NCI-H2081 treated with DMSO at 0.1 percent for 48 hours (cell line): ENCODE measurements at regions not wholly inside any gene's neighbourhood (a gene's known extent, or its start where the extent isn't known, plus 50 kb on each side); places are given as distances from the start of the nearest gene placed in this dataset.
"Not testable (repeated sequence)": the region's sequence is repeated elsewhere in the genome, so short reads cannot be mapped to it uniquely, and the experiment has no call there.

Experiments used
- DNase-seq: peaks from one replicate; lab custom pipeline; 2025; lab: John Stamatoyannopoulos, UW

DNA sequence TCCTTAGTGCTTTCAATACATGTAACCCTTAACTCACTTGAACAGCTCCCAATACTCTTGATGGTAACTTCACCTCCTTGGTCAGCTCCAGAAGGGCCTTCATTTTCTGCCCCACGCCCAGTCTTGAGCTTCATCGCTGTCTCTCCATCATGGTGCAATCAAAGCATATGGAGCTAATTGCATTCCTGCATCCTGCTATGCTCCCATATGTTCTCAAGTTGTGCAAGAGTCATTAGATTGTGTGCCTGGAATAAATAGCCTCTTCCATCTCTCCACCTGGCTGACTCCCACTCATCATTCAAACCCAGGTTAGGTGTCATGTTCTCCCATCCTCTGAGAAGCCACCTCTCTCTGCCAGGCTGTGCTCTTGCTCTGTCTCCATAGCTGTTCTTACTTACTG, 364.5 kb upstream of the RGPD4 start:
- no peak for DNase-seq

DNA sequence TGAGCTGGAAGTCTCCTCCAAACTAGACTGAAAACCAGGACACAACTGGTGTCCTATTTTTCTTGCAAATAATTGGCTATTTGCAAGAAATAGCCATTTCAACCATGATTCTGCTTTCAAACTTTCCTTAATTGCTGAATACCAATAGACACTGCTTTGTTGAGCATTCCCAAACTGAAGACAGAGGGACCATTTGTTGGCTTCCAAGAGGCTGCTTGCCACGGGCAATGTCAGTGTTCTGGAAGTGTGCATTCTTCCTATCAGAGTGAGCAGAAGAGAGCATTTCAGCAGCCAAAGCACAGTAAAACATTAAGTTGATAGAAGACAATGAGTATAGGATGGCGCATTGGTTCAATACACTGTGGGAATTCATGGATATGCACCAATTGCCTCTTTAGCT, 360.5 kb upstream of the RGPD4 start:
- no peak for DNase-seq

DNA sequence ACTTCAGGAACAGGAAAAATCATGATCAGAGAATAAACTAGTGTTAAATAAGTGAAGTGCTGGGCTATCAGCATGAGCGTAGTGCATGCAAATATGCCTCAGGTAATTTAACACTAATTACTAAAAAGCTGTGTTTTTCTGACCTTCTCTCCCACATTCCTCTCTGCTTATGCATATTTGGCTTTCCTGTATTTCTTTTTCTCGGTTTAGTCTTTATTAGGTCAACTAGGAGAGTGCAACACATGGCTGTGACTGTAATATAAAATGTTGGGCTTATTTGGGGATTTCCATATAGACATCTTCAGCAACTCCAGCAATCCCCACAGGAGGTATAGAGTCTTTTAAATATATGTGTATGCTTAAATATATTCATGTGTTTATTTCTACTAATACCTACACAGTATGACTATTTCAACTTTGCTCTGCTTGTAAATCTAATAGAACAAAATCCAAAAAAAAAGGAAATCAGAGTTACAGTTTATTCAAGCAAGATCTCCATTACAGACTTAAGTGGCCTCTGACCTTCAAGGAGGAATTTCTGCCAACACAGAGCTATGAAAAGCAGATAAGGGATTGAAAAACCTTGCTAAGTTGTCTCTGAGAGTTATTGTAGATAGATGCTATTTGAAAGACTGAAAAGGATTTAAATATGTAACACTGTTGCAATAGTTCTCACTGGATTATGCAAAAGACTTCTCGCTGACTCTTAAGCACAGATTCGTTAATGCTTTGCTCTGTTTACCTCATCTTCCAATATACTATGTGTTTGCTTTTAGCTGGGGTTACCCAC, 359.5 kb upstream of the RGPD4 start:
- no peak for DNase-seq

DNA sequence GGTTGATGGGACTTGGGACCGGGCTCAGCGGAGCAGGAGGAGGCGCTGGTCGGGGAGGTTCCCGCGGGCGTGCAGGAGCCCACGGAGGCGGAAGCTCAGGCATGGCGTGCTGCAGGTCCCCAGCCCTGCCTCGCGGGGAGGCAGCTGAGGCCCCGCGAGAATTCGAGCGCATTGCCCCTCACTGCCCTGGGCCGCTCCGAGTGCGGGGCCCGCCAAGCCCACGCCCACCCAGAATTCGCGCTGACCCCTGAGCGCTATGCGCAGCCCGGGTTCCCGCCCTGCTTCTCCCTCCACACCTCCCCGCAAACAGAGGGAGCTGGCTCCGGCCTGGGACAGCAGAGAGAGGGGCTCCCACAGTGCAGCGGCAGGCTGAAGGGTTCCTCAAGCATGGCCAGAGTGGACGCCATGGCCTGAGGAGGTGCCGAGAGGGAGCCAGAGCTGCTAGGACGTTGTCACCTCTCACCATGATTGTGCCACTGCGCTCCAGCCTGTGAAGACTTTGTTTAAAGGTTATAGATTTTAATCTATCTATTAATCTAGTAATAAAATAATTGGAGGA, 357.2 kb upstream of the RGPD4 start:
- DNase-seq = no peak

DNA sequence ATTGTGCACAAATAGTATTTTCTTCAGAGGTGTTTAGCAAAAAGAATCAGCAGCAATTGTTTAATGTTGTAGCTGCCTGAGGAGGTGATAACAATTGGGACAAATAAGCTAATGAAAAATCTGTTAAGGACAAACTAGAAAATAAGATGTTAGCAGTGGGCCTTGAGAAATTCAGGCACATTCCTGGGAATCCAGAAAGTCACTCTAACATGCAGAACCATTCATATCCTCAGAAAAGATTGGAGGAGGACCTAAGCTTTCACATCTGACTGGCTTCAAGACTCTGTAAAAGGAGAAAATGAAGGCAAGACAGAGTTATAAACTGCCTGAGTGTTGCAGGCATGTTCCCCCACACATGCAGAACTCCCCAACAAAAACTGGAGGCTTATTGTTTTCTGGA, 353.5 kb upstream of the RGPD4 start:
- DNase-seq = no peak

DNA sequence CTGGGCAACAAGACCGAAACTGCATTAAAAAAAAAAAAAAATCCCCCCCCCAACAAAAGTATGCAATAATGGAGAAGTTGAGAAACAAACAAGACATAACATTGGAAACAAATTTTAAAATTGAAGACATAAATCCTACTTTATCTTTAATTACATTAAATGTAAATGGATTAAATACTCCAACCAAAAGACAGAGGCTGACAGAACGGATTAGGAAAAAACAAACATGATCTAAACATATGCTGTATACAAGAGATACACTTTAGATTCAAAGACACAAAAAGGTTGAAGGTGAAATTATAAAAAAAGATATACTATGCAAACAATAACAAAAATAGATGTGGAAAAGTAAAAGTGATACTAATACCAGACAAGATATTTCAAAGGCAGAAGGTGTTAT, 350.8 kb upstream of the RGPD4 start:
- no peak for DNase-seq

DNA sequence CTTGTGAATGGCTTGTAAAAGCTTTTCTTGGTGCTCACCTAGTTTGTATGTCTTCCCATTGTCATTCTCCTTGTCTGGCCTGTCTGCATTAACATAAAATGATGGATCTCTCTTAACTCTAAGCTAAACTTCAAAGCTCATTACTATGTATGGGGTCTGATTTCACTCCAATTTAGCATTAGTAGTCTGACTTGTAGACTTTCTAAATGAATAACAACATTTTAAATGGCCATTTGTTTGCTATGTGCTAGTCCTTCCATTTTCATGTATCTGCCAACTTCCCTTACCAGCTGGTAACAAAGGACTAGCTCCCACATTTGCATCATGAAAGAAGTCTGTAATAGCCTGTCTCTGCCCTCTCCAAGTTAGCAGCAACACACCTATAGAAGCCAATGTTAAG, 324.2 kb upstream of the RGPD4 start:
- DNase-seq = no peak

DNA sequence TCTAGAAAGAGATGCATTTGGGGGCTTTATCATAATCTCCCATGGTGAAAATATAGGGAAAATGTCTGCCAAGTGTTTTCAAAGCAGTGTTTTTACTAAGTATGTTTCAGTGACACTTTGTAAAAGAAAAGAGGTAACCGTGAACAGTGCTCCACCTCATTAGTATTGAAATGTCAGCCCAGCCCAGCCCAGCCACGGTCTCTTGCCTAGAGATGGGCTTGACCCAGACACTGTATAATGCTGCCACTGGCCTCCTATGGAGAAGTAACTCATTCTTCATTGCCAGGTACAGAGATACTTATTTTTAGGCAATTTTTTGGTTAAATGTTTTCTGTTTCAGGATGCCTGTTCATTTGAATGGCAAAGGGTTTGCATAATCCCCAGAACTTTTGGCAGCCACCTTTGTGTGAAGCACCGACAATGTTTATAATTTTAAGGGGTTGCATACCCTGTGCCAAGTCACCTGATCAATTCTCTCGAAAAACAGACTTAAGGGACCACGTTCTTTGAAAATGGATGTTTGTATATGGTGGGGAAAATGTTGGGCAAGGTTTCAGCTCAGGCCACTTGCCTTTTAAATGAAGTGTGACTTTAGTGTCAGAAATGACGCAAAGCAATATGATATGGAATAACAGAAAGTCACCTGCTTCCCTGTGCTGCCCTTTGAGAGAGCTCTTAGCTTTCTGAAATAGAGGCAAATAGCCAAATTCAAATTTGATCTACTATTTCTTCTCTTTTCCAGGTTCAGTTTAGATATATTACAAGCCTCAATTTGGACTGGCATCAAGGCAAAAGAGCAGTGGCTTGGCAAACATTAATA, 314.5 kb upstream of the RGPD4 start:
- no peak for DNase-seq

DNA sequence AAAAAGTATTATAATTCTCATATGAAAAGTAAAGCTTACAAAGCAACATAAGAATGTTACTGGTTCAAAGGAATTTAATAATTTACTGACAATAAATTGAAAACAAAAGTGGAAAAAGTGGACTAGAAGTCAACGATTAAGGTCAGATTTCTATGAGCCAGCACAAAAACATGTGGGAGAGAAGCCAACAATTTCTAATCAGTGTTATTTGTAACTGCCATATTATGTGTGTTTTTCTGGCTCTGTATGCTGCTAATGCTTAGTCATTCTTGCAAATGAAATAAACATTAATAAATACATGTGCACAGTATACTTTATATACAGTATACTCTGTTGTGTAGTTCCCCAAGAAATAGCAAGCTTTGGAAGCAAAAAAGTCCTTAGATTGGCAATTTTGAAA, 301.3 kb upstream of the RGPD4 start:
- no peak for DNase-seq

DNA sequence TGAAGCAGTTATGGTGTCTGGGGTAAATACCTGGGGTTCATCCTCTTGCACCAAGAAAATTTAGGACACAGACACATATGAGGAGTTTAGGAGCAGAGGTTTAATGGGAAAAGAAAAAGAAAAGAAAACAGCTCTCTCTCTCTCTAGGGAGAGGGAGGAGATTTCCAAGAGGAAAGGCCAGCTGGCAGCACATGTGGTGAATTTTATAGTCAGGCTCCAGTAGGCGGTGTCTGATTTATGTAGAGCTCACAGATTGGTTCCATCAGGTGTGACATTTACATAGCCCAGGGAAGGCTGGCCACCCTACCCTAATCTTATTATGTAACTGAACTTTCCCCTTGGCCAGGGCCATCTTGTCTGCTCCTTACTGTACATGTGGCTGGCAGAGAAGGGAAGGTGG, 297.5 kb upstream of the RGPD4 start:
- DNase-seq = peak; percentile 69

DNA sequence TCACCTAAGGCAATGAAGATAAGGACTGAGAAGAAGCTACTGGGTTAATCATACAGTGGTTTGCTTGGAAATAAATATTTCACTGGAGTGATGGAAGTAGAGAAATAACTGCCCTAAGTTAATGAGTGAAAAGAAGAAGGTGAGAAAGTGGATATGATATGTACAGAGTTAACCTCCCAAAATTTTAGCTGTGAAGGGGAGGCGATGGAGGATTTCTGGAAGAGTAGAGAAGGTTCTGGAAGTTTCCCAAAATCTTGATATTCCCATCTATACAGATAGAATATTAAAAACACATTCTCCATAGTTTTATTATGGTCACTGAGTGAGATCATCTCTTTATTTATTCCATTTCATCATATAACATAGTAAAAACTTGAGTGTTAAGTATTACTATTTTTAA, 296.6 kb upstream of the RGPD4 start:
- DNase-seq = no peak

DNA sequence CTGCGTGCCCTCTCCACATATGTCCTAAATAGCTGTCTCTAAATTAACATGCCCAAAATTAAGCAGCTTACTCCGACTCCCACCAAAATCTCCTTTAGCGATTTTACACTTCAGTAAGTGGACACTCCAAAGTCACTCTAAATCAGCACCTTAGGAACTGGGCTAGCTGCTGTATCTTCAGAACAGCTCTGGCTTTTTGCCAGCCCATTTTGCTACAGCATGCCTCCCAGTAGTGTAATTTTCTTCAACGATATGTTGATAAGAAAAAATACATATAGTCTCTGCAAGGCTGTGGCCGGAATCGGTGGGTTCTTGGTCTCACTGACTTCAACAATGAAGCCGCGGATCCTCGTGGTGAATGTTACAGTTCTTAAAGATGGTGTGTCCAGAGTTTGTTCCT, 291.8 kb upstream of the RGPD4 start:
- no peak for DNase-seq

DNA sequence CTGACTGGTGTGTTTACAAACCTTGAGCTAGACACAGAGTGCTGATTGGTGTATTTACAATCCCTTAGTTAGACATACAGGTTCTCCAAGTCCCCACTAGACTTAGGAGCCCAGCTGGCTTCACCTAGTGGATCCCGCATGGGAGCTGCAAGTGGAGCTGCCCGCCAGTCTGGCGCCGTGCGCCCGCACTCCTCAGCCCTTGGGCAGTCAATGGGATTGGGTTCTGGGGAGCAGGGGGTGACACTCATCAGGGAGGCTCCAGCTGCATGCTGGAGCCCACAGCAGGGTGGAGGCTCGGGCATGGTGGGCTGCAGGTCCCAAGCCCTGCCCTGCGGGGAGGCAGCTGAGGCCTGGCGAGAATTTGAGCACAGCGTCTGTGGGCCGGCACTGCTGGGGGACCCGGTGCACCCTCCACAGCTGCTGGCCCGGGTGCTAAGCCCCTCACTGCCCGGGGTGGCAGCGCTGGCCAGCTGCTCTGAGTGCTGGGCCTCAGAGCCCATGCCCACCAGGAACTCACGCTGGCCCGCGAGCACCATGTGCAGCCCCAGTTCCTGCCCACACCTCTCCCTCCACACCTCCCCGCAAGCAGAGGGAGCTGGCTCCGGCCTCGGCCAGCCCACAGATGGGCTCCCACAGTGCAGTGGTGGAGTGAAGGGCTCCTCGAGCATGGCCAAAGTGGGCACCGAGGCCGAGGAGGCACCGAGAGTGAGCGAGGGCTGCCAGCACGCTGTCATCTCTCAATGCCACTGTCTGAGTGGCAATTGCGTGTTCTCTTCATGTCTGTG, 290.6 kb upstream of the RGPD4 start:
- DNase-seq = not testable (repeated sequence)

DNA sequence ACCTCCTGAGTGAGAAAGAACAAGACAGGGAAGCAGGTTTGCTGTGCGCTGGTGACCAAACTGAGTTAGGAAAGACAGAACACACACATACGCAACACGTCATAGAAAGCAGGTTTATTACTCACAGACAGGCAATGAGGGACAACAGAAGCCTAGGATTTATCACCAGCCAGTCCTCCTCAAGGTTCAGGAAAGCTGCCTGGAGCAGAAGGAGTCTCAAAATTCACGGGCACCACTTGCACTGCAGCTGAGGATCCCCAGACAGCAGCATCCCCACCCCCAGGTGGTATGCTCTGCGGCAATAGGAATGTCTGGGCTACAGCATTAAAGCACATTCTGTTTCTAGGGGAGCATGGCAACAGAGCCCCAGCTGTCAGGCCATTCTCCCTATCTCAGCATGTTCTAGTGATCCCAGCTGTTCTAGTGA, 284.4 kb upstream of the RGPD4 start:
- DNase-seq = no peak

DNA sequence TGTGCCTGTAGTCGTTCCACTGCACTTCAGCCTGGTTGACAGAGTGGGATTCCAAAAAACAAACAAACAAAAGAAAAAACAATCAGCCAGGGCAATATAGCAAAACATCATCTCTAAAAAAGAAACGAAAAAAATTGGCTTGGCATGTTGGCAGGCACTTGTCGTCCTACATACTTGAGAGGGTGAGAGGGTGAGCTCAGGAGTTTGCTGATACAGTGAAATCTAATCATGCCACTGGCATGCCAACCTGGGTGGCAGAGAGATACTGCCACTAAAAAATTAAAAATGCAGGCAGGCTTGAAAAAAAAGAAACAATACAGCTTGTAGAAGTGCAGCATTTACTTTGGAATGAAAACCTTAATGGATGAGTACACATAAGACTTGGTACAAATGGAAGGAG, 282.9 kb upstream of the RGPD4 start:
- DNase-seq = no peak

DNA sequence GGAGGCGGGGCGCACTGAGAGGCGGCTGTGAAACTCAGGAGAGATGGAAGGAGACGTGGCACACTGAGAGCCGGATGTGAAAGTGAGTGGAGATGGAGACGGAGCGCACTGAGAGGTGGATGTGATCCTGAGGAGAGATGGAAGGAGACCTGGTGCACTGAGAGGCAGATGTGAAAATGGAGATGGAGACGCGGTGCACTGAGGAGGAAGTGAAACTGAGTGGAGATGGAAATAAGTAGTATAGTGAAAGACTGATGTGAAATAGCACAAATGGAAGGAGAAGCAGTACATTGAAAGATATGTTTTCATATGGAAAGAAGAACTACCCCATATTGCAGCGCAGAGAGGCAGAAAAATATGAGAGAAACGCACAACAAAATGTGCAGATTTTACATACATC, 281.6 kb upstream of the RGPD4 start:
- DNase-seq = no peak

DNA sequence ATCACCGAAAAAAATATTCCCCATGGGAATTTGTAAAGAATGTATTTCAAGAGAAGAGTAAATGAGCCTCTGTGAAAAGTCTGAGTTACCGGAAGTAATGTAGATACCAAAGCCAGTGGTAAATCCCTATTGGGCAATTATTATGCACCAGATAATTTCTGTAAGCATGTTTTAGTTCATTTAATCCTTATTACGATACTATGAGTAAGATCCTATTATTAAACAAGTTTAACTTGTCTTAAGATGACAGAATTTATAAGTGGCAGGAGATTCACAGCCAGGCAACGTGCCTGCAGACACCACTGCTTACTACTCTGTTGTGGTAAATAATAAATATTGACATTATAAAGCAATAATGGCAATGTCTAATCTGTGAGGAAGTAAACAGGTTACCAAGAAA, 280.8 kb upstream of the RGPD4 start:
- DNase-seq = no peak

DNA sequence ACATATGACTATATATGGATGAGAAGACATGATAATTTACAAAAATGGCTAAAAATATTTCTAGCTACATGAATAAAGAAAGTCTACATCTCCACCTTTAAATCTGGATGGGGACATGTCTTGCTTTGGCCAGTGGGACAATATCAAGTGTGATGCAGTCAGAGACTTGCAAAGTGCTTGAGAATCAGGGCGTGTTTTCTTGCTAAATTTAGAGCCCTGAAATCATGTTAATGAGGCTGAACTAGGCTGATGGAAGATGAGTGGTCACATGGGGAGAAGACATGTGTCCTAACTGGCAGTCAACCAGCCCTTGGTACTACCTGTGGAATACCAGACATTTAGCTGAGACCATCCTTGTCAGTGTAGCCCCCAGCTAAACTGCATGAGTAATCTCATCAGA, 278.5 kb upstream of the RGPD4 start:
- DNase-seq = no peak

DNA sequence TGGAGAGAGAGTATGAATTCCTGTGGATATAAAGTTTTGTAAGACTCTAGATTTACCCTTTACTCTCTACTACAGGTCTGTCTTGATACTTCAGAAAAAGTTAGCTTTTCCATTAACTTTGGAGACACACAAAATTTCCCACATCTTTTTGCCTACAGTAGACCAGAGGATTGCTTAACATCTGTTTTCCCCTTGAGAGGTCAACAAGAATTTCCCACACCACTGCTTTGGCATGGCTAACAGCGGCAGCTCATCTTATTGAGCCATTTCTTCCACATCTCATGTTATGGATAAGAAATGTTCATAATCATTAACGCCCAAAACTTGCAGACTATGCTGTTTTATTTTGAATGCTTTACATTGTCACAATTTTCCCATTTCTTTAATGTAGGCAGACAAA, 273.6 kb upstream of the RGPD4 start:
- no peak for DNase-seq

DNA sequence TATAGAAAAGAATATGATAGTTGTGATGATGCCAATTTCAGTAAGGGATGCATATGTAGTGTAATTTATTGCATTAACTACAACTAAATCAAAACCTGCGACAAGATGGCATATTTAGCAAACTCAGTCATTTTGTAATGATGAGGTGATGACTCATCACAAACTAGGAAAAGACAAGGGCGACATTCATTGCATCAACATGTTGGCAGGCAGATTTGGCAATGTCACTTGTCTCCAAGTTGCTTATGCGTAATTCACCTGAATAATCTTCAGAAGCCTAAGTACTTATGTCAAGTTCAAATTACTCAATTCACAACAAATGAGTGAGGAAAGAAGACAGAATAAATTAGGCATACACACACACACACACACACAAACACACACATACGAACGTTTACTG, 273.2 kb upstream of the RGPD4 start:
- no peak for DNase-seq

DNA sequence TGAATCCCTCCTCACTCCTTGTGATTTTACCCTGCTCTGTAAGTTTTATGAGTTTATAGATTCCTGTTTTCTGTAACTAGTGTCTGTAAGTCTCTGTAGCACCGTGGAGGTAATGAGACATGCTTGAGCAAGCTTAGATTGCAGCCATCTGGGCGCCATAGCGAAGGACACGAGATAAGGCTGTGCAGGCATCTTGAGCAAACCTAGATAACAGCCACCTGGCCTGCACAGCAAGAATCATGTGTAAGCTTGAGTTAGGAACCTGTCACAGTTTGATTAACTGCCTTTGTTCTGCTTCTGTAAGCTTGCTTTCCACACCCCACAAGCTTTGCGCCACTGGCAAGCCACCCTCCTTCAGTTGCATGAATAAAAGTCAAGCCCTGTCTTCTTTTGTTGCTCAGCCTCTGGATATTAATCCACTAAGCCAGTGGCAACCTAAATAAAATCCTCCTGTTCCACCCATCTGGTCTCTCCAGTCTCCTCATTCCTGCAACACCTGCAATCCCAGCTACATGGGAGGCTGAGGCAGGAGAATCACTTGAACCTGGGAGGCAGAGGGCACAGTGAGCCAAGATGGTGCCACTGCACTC, 270.6 kb upstream of the RGPD4 start:
- DNase-seq = no peak

DNA sequence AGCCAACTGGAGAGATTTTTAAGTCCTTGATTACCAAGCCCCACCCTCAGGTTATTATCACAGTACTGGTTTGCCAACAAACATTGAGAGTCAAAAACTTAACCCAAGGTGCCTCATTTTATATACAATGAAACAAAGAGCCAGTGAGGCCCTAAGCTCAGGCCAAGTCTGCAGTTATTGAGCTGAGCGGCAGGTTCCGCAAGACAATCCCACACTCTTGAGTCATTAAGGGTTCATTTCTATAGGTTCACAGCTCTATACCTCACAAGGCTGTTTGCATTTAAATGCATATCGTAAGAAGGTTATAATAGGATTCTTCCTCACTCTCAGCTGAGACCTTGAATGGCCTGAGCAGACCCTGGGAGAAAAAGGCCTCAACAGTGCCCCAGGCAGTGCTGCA, 268.4 kb upstream of the RGPD4 start:
- DNase-seq = no peak
